NCI-H1048 (cell line): ENCODE measurements at regions not wholly inside any gene's neighbourhood (a gene's known extent, or its start where the extent isn't known, plus 50 kb on each side); places are given as distances from the start of the nearest gene placed in this dataset.

Experiments
- DNase-seq: peaks from one replicate; lab custom pipeline; 2025; lab: John Stamatoyannopoulos, UW

- no peak for DNase-seq
Measured at GRCh38 chr10:120641695-120642094, 184.7 kb downstream of the PLPP4 start.

DNA sequence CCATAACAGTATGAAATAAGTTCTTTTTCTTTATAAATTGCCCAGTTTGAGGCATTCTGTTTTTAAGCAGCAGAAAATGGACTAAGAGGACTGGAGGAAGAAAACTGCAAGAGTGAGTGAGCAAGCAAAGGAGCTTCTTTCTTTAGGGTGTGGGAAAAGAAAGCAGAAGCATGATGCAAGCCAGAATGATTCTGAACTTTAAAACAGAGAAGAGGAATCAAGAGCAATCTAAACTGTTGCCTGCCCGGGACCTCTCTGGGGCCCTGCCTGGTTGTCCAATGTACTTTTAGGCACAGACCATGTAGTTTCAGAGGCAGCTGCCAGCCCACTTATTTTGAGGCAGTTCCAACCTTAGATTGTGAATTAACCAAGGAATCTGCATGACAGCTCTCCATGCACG is 186.3 kb downstream of the PLPP4 start:
- no peak for DNase-seq

DNA sequence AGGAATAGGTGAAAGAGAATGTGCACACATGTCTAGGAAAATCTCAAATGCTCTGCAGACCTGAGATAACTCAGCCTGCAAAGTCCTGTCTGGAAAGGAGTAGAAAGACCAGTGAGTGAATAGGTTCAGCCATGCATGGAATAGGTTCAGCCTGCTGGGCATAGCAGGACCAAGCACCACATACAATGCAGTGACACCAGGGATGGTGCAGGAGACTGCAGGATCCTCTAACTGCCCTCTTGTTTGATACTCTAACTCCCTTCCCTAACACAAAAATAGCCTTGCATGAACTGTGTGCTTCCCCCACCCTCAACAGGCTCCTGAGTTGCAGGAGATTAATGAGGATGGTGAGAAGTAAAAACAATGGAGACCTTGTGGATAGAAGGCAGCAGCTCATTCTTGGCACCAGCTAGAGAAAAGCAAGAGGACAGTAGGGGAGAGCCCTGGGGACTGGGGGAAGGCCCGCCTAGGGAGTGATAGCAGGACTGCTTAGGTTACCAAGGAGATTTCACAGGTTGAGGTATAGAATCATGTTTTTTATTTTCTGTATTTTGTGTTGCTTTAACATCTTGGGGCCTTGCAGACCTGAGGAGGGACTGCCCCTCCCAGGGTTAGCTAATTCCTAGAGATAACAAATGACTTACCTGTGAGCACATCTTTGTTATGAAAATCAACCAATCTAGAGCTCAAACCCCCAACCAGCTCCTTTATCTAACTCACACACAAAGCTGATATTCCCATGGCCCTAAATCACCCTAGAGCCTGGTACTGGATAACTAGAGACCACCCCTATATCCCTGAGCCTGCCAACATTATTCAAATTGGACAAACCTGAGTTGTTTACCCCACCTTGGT is 187.8 kb downstream of the PLPP4 start:
- no peak for DNase-seq

GRCh38 chr10:120646159-120646732 is 189.2 kb downstream of the PLPP4 start:
- no peak for DNase-seq

- no peak for DNase-seq
Measured at GRCh38 chr10:120646738-120647456, 189.9 kb downstream of the PLPP4 start.

DNA sequence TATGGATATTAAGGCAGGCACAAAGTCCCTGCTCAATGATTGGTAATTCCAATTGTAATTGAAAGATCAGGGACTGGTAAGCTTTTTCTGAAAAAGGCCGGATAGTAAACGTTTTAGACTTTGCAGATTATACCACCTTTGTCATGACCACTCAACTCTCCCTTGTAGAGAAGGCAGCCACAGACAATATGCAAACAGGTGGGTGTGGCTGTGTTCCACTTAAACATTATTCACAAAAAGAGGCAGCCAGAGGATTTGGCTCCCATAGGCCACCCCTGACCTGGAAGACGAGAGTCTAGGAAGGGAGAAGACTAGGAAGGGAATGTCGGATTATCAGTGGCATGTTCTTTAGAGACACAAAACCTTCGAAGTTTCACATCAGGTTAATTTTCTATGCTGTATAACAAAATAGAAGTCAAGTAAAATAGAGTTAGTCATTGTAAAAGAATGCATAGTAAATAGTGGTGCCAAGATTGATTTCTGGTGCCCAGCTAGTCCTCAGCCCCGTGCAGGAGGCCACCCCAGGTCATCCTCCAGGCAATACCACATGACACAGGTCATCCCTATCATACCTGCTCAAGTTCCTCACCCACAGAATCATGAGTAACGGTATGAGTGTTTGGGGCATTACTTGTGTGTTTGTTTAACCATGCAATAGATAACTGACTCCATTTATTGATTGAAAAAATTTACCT is 193.8 kb downstream of the PLPP4 start:
- DNase-seq, result no peak

- no peak for DNase-seq
Measured at GRCh38 chr10:120656107-120656506, 195.1 kb upstream of the WDR11 start.

GRCh38 chr10:120657371-120657770 is 193.8 kb upstream of the WDR11 start:
- DNase-seq, result no peak

DNA sequence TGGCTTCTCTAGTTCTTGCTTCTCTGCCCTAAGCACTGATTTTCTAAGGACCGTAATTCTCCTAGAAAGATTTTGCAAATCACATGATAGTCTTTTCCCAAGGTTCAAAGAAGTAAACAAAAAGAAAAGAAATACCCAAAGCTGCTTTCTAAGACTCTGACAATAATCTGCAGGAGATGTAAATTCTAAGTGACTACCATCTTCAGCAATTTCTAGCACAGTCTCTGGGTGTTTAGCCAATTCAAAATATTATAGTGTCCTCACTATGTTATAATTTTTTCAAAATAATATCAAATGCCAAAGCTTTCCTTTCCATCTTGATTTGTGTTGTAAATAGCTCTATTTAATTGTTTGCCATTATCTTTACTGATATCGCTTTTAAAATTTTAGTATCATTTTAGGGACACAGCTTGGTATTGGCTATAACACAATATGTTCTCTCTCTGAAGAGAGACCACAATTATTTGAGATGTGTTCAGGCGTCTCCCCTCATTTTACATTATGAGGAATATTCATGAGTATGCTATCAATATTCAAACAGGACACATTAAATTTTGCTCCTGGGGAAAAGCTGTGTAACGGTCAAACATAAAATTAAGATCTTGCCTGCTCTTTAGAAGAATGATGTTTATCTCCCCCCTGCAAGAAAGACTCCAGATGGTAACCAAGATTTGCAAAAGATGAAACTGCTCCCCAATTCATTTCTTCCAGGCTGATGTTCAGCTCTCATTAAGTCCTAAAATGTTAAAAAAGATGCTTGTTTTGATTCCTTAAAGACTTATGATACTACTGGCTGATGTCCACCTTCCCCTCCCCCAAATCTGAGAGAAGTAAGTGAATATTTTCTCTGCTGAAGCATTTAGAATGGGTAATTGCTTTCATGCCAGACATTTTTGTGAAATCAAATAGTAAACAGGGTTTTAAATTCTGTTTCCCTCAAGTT is 191.9 kb upstream of the WDR11 start:
- DNase-seq, result no peak

- DNase-seq, result no peak
Measured at GRCh38 chr10:120666308-120666707, 184.9 kb upstream of the WDR11 start.

DNA sequence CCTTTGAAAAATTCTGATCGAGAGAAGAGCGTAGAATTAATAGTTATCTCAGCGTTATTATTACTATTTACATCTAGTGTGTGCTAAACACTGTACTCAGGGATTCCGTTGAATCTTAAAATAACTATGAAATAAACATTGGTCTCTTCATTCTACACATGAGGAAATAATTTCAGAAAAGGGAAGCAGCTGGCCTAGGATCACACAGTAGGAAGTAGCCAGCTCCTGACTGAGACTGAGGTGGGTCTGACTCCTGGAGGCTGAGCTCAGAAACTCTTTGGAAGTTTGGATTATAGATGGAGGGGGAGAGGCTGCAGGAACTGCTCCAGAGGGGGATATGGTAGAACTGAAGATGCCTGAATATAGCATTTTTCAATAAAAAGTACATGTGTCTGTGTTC is 183.9 kb upstream of the WDR11 start:
- DNase-seq, result no peak

GRCh38 chr10:120671491-120671890 is 179.7 kb upstream of the WDR11 start:
- DNase-seq, result no peak

- DNase-seq, result no peak
Measured at GRCh38 chr10:120683454-120683853, 167.7 kb upstream of the WDR11 start.

GRCh38 chr10:120684226-120684625 is 166.9 kb upstream of the WDR11 start:
- DNase-seq, result no peak

- DNase-seq, result no peak
Measured at GRCh38 chr10:120685136-120685535, 166.0 kb upstream of the WDR11 start.

- DNase-seq, result no peak
Measured at GRCh38 chr10:120688928-120689327, 162.2 kb upstream of the WDR11 start.

DNA sequence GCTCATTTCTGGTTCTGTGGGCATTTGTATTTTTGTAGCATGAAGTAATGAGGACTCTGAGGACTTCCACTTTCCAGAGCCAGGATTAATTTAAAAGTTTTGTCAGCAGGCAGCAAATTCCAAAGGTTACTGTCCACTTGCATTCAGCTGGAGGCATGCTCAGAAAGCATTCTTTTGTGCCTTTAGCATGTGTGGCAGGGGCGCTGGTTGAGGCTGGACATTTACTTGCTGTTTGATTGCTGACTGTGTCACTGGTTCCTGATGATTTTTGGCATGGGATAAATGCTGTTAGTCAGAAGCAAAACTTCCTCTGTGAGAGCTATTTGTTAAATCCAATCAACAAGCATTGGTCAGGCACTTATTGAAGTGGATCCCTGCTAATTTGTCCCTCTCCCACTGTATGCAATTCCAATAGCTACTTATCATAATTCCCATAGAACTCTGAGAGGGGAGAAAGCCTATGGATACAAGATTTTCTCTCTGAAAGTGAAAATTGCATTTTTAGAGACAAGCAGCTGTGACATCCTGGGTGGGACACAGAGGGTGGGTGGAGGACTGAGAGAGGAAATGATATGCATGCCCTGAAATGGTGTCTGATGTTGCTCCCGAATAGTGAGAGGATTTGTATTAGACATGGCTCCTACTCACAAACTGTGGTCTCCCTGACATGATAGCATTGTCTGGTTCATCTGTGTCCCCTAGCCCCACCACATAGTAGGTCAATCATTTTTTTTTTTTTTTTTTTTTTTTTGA is 161.2 kb upstream of the WDR11 start:
- DNase-seq, result no peak

GRCh38 chr10:120691625-120692024 is 159.5 kb upstream of the WDR11 start:
- no peak for DNase-seq

DNA sequence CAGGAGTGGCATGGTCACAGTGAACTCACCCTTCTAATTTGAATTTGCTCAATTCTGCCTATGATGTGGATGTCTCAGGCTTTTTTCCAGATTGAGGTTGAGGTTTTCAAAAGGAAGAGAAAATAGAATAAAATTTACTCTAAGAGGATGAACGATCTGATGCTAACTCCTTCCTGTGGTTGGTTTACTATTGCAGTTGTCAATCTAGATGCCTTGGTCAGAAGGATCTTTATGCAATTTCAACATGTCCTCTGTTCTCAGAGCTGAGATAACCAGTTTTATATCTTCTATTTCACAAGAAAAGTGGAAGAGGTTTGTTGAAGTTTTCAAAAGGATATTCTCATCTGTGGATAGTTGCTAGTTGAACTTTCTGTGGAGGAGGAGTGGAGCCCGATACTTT is 150.7 kb upstream of the WDR11 start:
- no peak for DNase-seq

DNA sequence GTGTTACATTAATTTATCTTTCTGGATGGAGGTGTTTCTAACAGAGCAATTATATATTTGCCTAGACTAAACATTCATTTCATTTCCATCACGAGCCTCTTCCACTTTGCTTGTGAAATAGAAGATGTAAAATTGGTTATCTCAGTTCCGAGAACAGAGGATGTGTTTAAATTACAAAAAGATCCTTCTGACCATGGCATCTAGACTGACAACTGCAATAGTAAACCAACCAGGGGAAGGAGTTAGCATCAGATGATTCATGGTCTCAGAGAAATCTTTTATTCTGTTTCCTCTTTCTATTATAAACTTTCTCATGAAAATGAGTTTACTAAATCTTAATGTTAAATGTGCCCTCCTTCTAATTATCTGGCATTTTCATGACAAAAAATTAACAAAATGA is 149.8 kb upstream of the WDR11 start:
- DNase-seq, result no peak

- DNase-seq, result no peak
Measured at GRCh38 chr10:120702032-120702431, 149.1 kb upstream of the WDR11 start.
